ENCODE measurements at regions not wholly inside any gene's neighbourhood (a gene's known extent, or its start where the extent isn't known, plus 50 kb on each side); places are given as distances from the start of the nearest gene placed in this dataset.
"Not testable (repeated sequence)": the region's sequence is repeated elsewhere in the genome, so short reads cannot be mapped to it uniquely, and the experiment has no call there.

DNA sequence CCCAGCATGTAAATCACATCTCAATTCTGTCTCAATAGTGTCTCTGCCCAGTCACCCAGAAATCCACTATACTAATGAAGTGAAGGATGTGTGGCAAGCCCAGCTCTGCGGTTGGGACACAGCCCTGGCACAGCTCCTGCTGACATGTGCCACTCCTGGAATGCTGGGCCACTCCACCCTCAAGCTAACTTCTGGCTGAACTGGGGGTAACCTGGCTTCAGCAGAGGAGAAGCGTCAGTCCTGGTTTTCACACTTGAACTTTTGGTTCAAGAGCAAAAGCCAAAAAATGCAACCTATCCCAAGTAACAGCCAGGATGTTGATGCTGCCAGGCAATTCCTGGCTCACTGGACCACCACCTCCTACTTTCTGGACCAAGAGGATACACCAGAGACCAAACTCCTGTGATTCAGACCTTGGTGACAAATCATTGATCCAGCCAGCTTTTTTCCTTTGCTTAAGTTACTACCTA is 86.4 kb downstream of the ARRDC3 start (continued):
- TF ChIP-seq EP300 (IDR thresholded peaks at IDR 0.05; ENCODE audit: borderline replicate concordance in 1 of 2, low read depth in 2 of 2, low read length in 2 of 2): no peak
- no peak for TF ChIP-seq TAF7 (optimal IDR thresholded peaks at IDR 0.05; ENCODE audit: borderline replicate concordance, low read depth, low read length)
- TF ChIP-seq CREB1 (IDR thresholded peaks at IDR 0.05): no peak
- no peak for TF ChIP-seq EGR1 (IDR thresholded peaks at IDR 0.05; ENCODE audit: borderline replicate concordance, low read depth, low read length)
- no peak for TF ChIP-seq RBBP5 (IDR thresholded peaks at IDR 0.05; ENCODE audit: borderline replicate concordance, low read depth, low read length)
- no peak for TF ChIP-seq SUZ12 (IDR thresholded peaks at IDR 0.05; ENCODE audit: low read length)

DNA sequence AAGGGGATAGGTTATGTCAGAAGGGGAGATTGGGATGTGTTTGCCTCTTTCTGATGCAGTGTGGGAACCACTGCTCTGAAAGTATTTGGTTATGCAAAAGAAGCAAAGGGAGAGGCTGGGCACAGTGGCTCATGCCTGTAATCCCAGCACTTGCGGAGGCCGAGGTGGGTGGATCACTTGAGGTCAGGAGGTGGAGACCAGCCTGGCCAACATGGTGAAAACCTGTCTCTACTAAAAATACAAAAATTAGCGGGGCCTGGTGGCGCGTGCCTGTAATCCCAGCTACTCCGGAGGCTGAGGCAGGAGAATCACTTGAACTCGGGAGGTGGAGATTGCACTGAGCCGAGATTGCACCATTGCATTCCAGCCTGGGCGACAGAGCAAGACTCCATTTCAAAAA is 87.0 kb downstream of the ARRDC3 start:
- 90% methylated on average over 8 of the region's 9 CpGs; no CpG with 5 or more reads in 1 of the 2 experiments for WGBS, 2 experiments (ENCODE audit: extremely low coverage in 1 of 2, insufficient coverage in 1 of 2, insufficient read length in 1 of 2, insufficient replicate concordance in 2 of 2, low coverage in 1 of 2, low lambda C conversion rate in 2 of 2, missing lambda C conversion rate in 1 of 2)
- DNase-seq (ENCODE audit: low read depth in 1 of 2, low spot score in 2 of 2); H3K14ac ChIP-seq (ENCODE audit: insufficient read length); H3K9me3 ChIP-seq (ENCODE audit: insufficient read depth in 2 of 2, low read depth in 1 of 2, low read length in 1 of 2); H3K79me2 ChIP-seq (ENCODE audit: control insufficient read depth in 1 of 2, insufficient read depth in 2 of 2, low read length in 2 of 2); H2BK120ac ChIP-seq (replicated peaks; ENCODE audit: low read depth, low read length); H3K4me2 ChIP-seq (ENCODE audit: insufficient read depth in 1 of 2, low read depth in 2 of 2, low read length in 2 of 2); H3K79me1 ChIP-seq (ENCODE audit: low read depth, low read length); H3K18ac ChIP-seq (ENCODE audit: extremely low read depth, low read length); H4K8ac ChIP-seq (ENCODE audit: extremely low read depth, insufficient read depth, low read length); H3K23me2 ChIP-seq (ENCODE audit: low read depth, low read length); H3K27me3 ChIP-seq (replicated peaks in 1 of 4; ENCODE audit: control insufficient read depth in 3 of 4, extremely low read depth in 1 of 4, insufficient read depth in 3 of 4, low read length in 3 of 4); H2BK20ac ChIP-seq (ENCODE audit: low read length); H3K4me1 ChIP-seq (replicated peaks in 1 of 4; ENCODE audit: control insufficient read depth in 3 of 4, insufficient read depth in 4 of 4, low read length in 3 of 4); H3K27ac ChIP-seq (ENCODE audit: low read depth, low read length); H2AK5ac ChIP-seq (ENCODE audit: low read depth, low read length); H3K9ac ChIP-seq (replicated peaks in 1 of 4; ENCODE audit: extremely low read depth in 1 of 4, low read depth in 3 of 4, low read length in 3 of 4); FAIRE-seq; H4K91ac ChIP-seq (replicated peaks; ENCODE audit: insufficient read length, low read length); H3K56ac ChIP-seq (replicated peaks; ENCODE audit: insufficient read length, low read depth, low read length); H3K4ac ChIP-seq (replicated peaks; ENCODE audit: insufficient read length, low read depth, low read length); H4K5ac ChIP-seq (ENCODE audit: insufficient read length, low read depth, low read length); H4K20me1 ChIP-seq (replicated peaks in 1 of 2; ENCODE audit: control insufficient read depth in 1 of 2, insufficient read depth in 2 of 2, low read length in 2 of 2); H3K23ac ChIP-seq (ENCODE audit: insufficient read length); H2BK15ac ChIP-seq (ENCODE audit: low read length); H3K36me3 ChIP-seq (ENCODE audit: control insufficient read depth in 2 of 4, insufficient read depth in 4 of 4, low read length in 3 of 4); H3K4me3 ChIP-seq (ENCODE audit: extremely low read depth in 1 of 4, insufficient read depth in 2 of 4, low read depth in 3 of 4, low read length in 4 of 4); H2BK5ac ChIP-seq (ENCODE audit: low read depth, low read length); H2AFZ ChIP-seq (ENCODE audit: low read length); H2BK12ac ChIP-seq (ENCODE audit: low read depth, low read length): not testable (repeated sequence)
- ChIA-PET CTCF (ENCODE audit: partially characterized antibody) (interaction anchor here (0.7 to 1.4 kb wide), 3 partner anchors 10 to 73 kb away, joined by 3 to 7 read pairs (median 3); no protein-coding TSS in a partner anchor), POLR2A (ENCODE audit: partially characterized antibody) (interaction anchor here (2.2 kb wide), 1 partner anchor 87 kb away, joined by 6 read pairs; the partner anchor contains the start of gene ARRDC3)

Measured in H1 (cell line).